ENCODE measurements at regions not wholly inside any gene's neighbourhood (a gene's known extent, or its start where the extent isn't known, plus 50 kb on each side); places are given as distances from the start of the nearest gene placed in this dataset.

GRCh38 chr14:54337314-54337713, 59.5 kb upstream of the CDKN3 start:
- POLR2A ChIA-PET, result no interaction called here

GRCh38 chr14:54338696-54339317, 58.0 kb upstream of the CDKN3 start:
- Mint-ChIP-seq H3K9me3 (ENCODE audit: unreplicated experiment) (peaks cover 8% of the 10 kb centered on the region), H3K27me3 (ENCODE audit: insufficient read depth, unreplicated experiment) (no peaks in the 10 kb centered on the region), H3K4me3 (ENCODE audit: unreplicated experiment) (no peak overlapping the region), H3K36me3 (ENCODE audit: insufficient read depth, unreplicated experiment) (no peaks in the 10 kb centered on the region), H3K27ac (ENCODE audit: unreplicated experiment) (no peak overlapping the region), H3K4me1 (ENCODE audit: low read depth, unreplicated experiment) (peaks cover 13% of the 10 kb centered on the region)
- peak in 1 of 2 experiments; percentile 35 for DNase-seq
- Histone ChIP-seq H3K9me3 (no peaks in the 10 kb centered on the region), H3K27me3 (replicated peaks; ENCODE audit: control insufficient read depth, insufficient read depth, low read length) (no peaks in the 10 kb centered on the region), H3K36me3 (ENCODE audit: control insufficient read depth, insufficient read depth, low read length) (no peaks in the 10 kb centered on the region), H3K4me3 (ENCODE audit: low read depth, low read length) (no peak overlapping the region), H3K4me1 (no peaks in the 10 kb centered on the region)
- POLR2A ChIA-PET, result no interaction called here
- CTCF ChIA-PET, result interaction anchor here (0.6 to 1.2 kb wide), 15 partner anchors 9 to 1538 kb away, joined by 3 to 11 read pairs (median 5); partner anchors contain the start of gene BMP4
- intact Hi-C loops (cut with micrococcal nuclease; ENCODE audit: unreplicated experiment), result loop anchor here (1.0 to 5.0 kb wide), 5 partner anchors 382 to 800 kb away; partner anchors contain the start of gene BMP4
- no TSS peak for BruUV-seq (replicated peaks)
- peak; percentile 27 to 70 for TF ChIP-seq CTCF (IDR thresholded peaks at IDR 0.05; ENCODE audit: insufficient read depth in 1 of 2, low read depth in 1 of 2, low read length in 1 of 2, severe bottlenecking in 1 of 2, unreplicated experiment in 1 of 2)

More at GRCh38 chr14:54337314-54337713, 59.5 kb upstream of the CDKN3 start:
- peaks cover 13% of the 10 kb centered on the region for H3K4me1 Mint-ChIP-seq (ENCODE audit: low read depth, unreplicated experiment)
- intact Hi-C loops (cut with micrococcal nuclease; ENCODE audit: unreplicated experiment), result loop anchor here (5.0 kb wide), 2 partner anchors 405 to 450 kb away; no protein-coding TSS in a partner anchor
- Histone ChIP-seq H3K36me3 (ENCODE audit: control insufficient read depth, insufficient read depth, low read length) (no peaks in the 10 kb centered on the region), H3K4me1 (no peaks in the 10 kb centered on the region), H3K4me3 (ENCODE audit: low read depth, low read length) (no peak overlapping the region), H3K9me3 (no peaks in the 10 kb centered on the region), H3K27me3 (replicated peaks; ENCODE audit: control insufficient read depth, insufficient read depth, low read length) (no peaks in the 10 kb centered on the region)
- TF ChIP-seq CTCF (IDR thresholded peaks at IDR 0.05; ENCODE audit: insufficient read depth in 1 of 2, low read depth in 1 of 2, low read length in 1 of 2, severe bottlenecking in 1 of 2, unreplicated experiment in 1 of 2), result no peak
- no peaks in the 10 kb centered on the region for H3K27me3 Mint-ChIP-seq (ENCODE audit: insufficient read depth, unreplicated experiment)
- no peak overlapping the region for H3K27ac Mint-ChIP-seq (ENCODE audit: unreplicated experiment)
- no peaks in the 10 kb centered on the region for H3K36me3 Mint-ChIP-seq (ENCODE audit: insufficient read depth, unreplicated experiment)
- BruUV-seq (replicated peaks), result no TSS peak
- CTCF ChIA-PET, result no interaction called here
- DNase-seq, result no peak
- no peak overlapping the region for H3K4me3 Mint-ChIP-seq (ENCODE audit: unreplicated experiment)
- H3K9me3 Mint-ChIP-seq (ENCODE audit: unreplicated experiment), result peaks cover 8% of the 10 kb centered on the region

DNA sequence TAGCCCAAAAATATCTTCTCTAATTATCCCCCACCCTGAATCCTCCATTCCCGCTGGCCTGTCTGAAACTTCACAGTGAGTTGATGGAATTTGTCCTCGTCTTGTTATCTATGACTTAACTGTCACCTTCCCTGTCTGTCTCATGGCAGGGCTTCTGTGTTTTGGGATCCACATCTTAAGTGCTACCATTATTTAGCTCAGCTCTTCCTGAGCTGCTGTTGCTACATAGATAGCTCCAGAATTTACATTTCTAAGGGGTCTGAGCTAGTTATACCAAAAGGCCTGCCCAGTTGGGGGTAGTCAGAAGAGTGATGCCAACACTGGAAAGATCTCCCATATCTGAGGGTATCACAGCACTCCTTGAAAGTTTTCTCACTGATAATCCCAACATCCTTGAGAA, 57.0 kb upstream of the CDKN3 start:
- Histone ChIP-seq H3K4me1 (no peaks in the 10 kb centered on the region), H3K27me3 (replicated peaks; ENCODE audit: control insufficient read depth, insufficient read depth, low read length) (no peaks in the 10 kb centered on the region), H3K36me3 (ENCODE audit: control insufficient read depth, insufficient read depth, low read length) (no peaks in the 10 kb centered on the region), H3K4me3 (ENCODE audit: low read depth, low read length) (no peak overlapping the region), H3K9me3 (no peaks in the 10 kb centered on the region)
- ChIA-PET POLR2A (no interaction called here), CTCF (interaction anchor here (0.9 kb wide), 1 partner anchor 8 kb away, joined by 5 read pairs; no protein-coding TSS in a partner anchor)
- peaks cover 20% of the 10 kb centered on the region for H3K4me1 Mint-ChIP-seq (ENCODE audit: low read depth, unreplicated experiment)
- no peak overlapping the region for H3K4me3 Mint-ChIP-seq (ENCODE audit: unreplicated experiment)
- no peak for TF ChIP-seq CTCF (IDR thresholded peaks at IDR 0.05; ENCODE audit: insufficient read depth in 1 of 2, low read depth in 1 of 2, low read length in 1 of 2, severe bottlenecking in 1 of 2, unreplicated experiment in 1 of 2)
- intact Hi-C loops (cut with micrococcal nuclease; ENCODE audit: unreplicated experiment), result loop anchor here (2.0 to 5.0 kb wide), 4 partner anchors 383 to 801 kb away; partner anchors contain the start of gene BMP4
- DNase-seq, result no peak
- no peak overlapping the region for H3K27ac Mint-ChIP-seq (ENCODE audit: unreplicated experiment)
- BruUV-seq (replicated peaks), result no TSS peak
- H3K27me3 Mint-ChIP-seq (ENCODE audit: insufficient read depth, unreplicated experiment), result no peaks in the 10 kb centered on the region
- peaks cover 8% of the 10 kb centered on the region for H3K9me3 Mint-ChIP-seq (ENCODE audit: unreplicated experiment)
- no peaks in the 10 kb centered on the region for H3K36me3 Mint-ChIP-seq (ENCODE audit: insufficient read depth, unreplicated experiment)

Measured in Caco-2 (cell line).